Mucosa of descending colon (tissue), 3 donors: ENCODE measurements at regions not wholly inside any gene's neighbourhood (a gene's known extent, or its start where the extent isn't known, plus 50 kb on each side); places are given as distances from the start of the nearest gene placed in this dataset.

Experiments
- ATAC-seq: fragments of 200-7000 bp; cut with Tn5 transposase; one replicate; pipeline ENCODE4 v1.9.1; 2020; ENCODE audit warnings: mild to moderate bottlenecking, moderate library complexity
- DNase-seq, 3 donors: peaks; one replicate each; pipeline ENCODE4 v3.0.0-alpha.2; 2020
- H3K36me3 ChIP-seq: fragments of 200-600 bp; one replicate; pipeline ENCODE4 v1.8.0; 2021; ENCODE audit warnings: low read depth, mild to moderate bottlenecking
- H3K4me1 ChIP-seq: fragments of 200-600 bp; one replicate; pipeline ENCODE4 v1.8.0; 2021; ENCODE audit warnings: low read depth, mild to moderate bottlenecking
- H3K4me3 ChIP-seq: fragments of 200-600 bp; one replicate; pipeline ENCODE4 v1.8.0; 2021; ENCODE audit warnings: mild to moderate bottlenecking
- H3K9me3 ChIP-seq: fragments of 200-600 bp; one replicate; pipeline ENCODE4 v1.8.0; 2021; ENCODE audit warnings: mild to moderate bottlenecking
- CTCF ChIP-seq: fragments of 200-600 bp; IDR thresholded peaks from one replicate; pipeline ENCODE4 v1.8.0; 2022; ENCODE audit warnings: antibody characterized with exemption, mild to moderate bottlenecking
- intact Hi-C, 2 donors: fragments of 100-400 bp; cut with DNase I in 1 of 2; cut with micrococcal nuclease in 1 of 2; formaldehyde crosslinking; loops; one replicate each; pipeline versions ENCODE4 v1.11.0 to v1.11.1; 2022; cut with DNase I, micrococcal nuclease
- donor health status: DM: no; HTN: no; CAD: no; lungs with moderate emphysema.
- donor health status: DM: no; HTN: no; CAD: no.
- donor health status: DM: no; HTN: yes; CAD: no.

GRCh38 chr5:62077387-62077786, 228.6 kb upstream of the KIF2A start:
- H3K4me3 ChIP-seq = no peak overlapping the region
- H3K4me1 ChIP-seq = no peaks in the 10 kb centered on the region
- no peaks in the 10 kb centered on the region for H3K9me3 ChIP-seq
- intact Hi-C loops = no loop called here
- no peak for TF ChIP-seq CTCF
- H3K36me3 ChIP-seq = no peaks in the 10 kb centered on the region
- no peak for DNase-seq
- ATAC-seq = no peak

- Histone ChIP-seq H3K36me3 (no peaks in the 10 kb centered on the region), H3K9me3 (no peaks in the 10 kb centered on the region), H3K4me3 (no peak overlapping the region), H3K4me1 (no peaks in the 10 kb centered on the region)
- no peak for DNase-seq
- no peak for TF ChIP-seq CTCF
- ATAC-seq = no peak
- intact Hi-C loops = no loop called here
These were observed 228.0 kb upstream of the KIF2A start for GRCh38 chr5:62077823-62078550.

GRCh38 chr5:62082370-62082801, 223.6 kb upstream of the KIF2A start:
- TF ChIP-seq CTCF = no peak
- Histone ChIP-seq H3K36me3 (no peaks in the 10 kb centered on the region), H3K9me3 (no peaks in the 10 kb centered on the region), H3K4me3 (no peak overlapping the region), H3K4me1 (no peaks in the 10 kb centered on the region)
- intact Hi-C loops = no loop called here
- DNase-seq (no peak), ATAC-seq (no peak)

GRCh38 chr5:62083247-62083646, 222.8 kb upstream of the KIF2A start:
- ATAC-seq (no peak), DNase-seq (no peak)
- intact Hi-C loops = no loop called here
- Histone ChIP-seq H3K36me3 (no peaks in the 10 kb centered on the region), H3K4me3 (no peak overlapping the region), H3K9me3 (no peaks in the 10 kb centered on the region), H3K4me1 (no peaks in the 10 kb centered on the region)
- TF ChIP-seq CTCF = no peak

GRCh38 chr5:62083661-62084060, 222.3 kb upstream of the KIF2A start:
- H3K4me1 ChIP-seq = no peaks in the 10 kb centered on the region
- intact Hi-C loops = no loop called here
- no peak for TF ChIP-seq CTCF
- no peaks in the 10 kb centered on the region for H3K36me3 ChIP-seq
- no peak for DNase-seq
- H3K4me3 ChIP-seq = no peak overlapping the region
- no peaks in the 10 kb centered on the region for H3K9me3 ChIP-seq
- ATAC-seq = no peak

GRCh38 chr5:62084391-62084790, 221.6 kb upstream of the KIF2A start:
- TF ChIP-seq CTCF = no peak
- DNase-seq (no peak), ATAC-seq (no peak)
- no peak overlapping the region for H3K4me3 ChIP-seq
- H3K9me3 ChIP-seq = no peaks in the 10 kb centered on the region
- no peaks in the 10 kb centered on the region for H3K4me1 ChIP-seq
- no peaks in the 10 kb centered on the region for H3K36me3 ChIP-seq
- intact Hi-C loops = no loop called here
